Natural killer cell (primary cell): ENCODE measurements at regions not wholly inside any gene's neighbourhood (a gene's known extent, or its start where the extent isn't known, plus 50 kb on each side); places are given as distances from the start of the nearest gene placed in this dataset.
"Not testable (repeated sequence)": the region's sequence is repeated elsewhere in the genome, so short reads cannot be mapped to it uniquely, and the experiment has no call there.

Source experiments
- ATAC-seq, 3 donors: fragments of 150-1000 bp in 2 of 3; fragments of 200-7000 bp in 1 of 3; cut with Tn5 transposase; 1 replicate in 1 of 3; 2 replicates in 2 of 3; pipeline ENCODE4 v1.10.0; 2021; ENCODE audit warnings: mild to moderate bottlenecking in 2 of 3, moderate library complexity in 2 of 3
- DNase-seq, 2 donors: peaks; one replicate each; pipeline versions ENCODE4 v3.0.0 to v3.0.0-alpha.2; 2013 to 2021; ENCODE audit warnings: mixed read lengths in 1 of 2
- H3K27ac ChIP-seq: one replicate; pipeline ENCODE4 v1.5.1; 2013; ENCODE audit warnings: mild to moderate bottlenecking, low read length
- H3K27me3 ChIP-seq: one replicate; pipeline ENCODE4 v1.6.1; 2013; ENCODE audit warnings: low read length; ENCODE audit not compliant: control insufficient read depth, insufficient read depth
- H3K36me3 ChIP-seq: one replicate; pipeline ENCODE4 v1.6.1; 2013; ENCODE audit warnings: low read length; ENCODE audit not compliant: control insufficient read depth, insufficient read depth
- H3K4me1 ChIP-seq: one replicate; pipeline ENCODE4 v1.6.1; 2013; ENCODE audit warnings: low read length; ENCODE audit not compliant: control insufficient read depth, insufficient read depth
- H3K4me3 ChIP-seq: one replicate; pipeline ENCODE4 v1.5.1; 2013; ENCODE audit warnings: low read length
- H3K9me3 ChIP-seq: one replicate; pipeline ENCODE4 v1.6.1; 2013; ENCODE audit warnings: low read length; ENCODE audit not compliant: control insufficient read depth, insufficient read depth
- H3K27ac Mint-ChIP-seq, 2 donors: one replicate each; pipeline ENCODE4 v1.8.0; 2022; ENCODE audit warnings: mild to moderate bottlenecking in 2 of 2, mixed read lengths in 2 of 2, moderate library complexity in 1 of 2
- H3K27me3 Mint-ChIP-seq, 2 donors: one replicate each; pipeline ENCODE4 v1.8.0; 2022; ENCODE audit warnings: low read depth in 2 of 2, mixed read lengths in 2 of 2
- H3K36me3 Mint-ChIP-seq: one replicate; pipeline ENCODE4 v1.8.0; 2022; ENCODE audit warnings: mixed read lengths
- H3K4me1 Mint-ChIP-seq, 2 donors: one replicate each; pipeline ENCODE4 v1.8.0; 2022; ENCODE audit warnings: mixed read lengths in 2 of 2
- H3K4me3 Mint-ChIP-seq: one replicate; pipeline ENCODE4 v1.8.0; 2022; ENCODE audit warnings: mild to moderate bottlenecking, moderate library complexity, mixed read lengths
- H3K9me3 Mint-ChIP-seq, 2 donors: one replicate each; pipeline ENCODE4 v1.8.0; 2022; ENCODE audit warnings: mixed read lengths in 2 of 2
- CTCF ChIP-seq: fragments of 200-600 bp; IDR thresholded peaks from one replicate; pipeline ENCODE4 v1.8.0; 2022; ENCODE audit warnings: antibody characterized with exemption
- WGBS: methylation state at CpG from one replicate; pipeline ENCODE4 v1.1.7; 2013; ENCODE audit warnings: missing lambda C conversion rate; ENCODE audit not compliant: insufficient coverage; 5-methylcytosine and 5-hydroxymethylcytosine counted together
- intact Hi-C: fragments of 100-400 bp; cut with micrococcal nuclease; formaldehyde crosslinking; loops from one replicate; pipeline ENCODE4 v1.14.2; 2022

- under 1% methylated on average over 47 of the region's 47 CpGs for WGBS
- peak in 1 of 2 donors; percentile 60 for DNase-seq
- peak overlapping the region; percentile 89 for H3K27ac ChIP-seq
Measured at GRCh38 chr1:54474310-54475251, 68.4 kb upstream of the SSBP3 start.

GRCh38 chr1:54471588-54471987 lies 65.4 kb upstream of the SSBP3 start:
- H3K4me1 Mint-ChIP-seq = peaks cover 33 to 49% of the 10 kb centered on the region in 2 donors
- no peaks in the 10 kb centered on the region for H3K9me3 Mint-ChIP-seq
- Histone ChIP-seq H3K4me3 (no peak overlapping the region), H3K4me1 (peaks cover 39% of the 10 kb centered on the region), H3K9me3 (no peaks in the 10 kb centered on the region), H3K27ac (no peak overlapping the region), H3K36me3 (no peaks in the 10 kb centered on the region), H3K27me3 (no peaks in the 10 kb centered on the region)
- H3K4me3 Mint-ChIP-seq = no peak overlapping the region
- no peaks in the 10 kb centered on the region for H3K27me3 Mint-ChIP-seq
- intact Hi-C loops = no loop called here
- no peaks in the 10 kb centered on the region for H3K36me3 Mint-ChIP-seq
- TF ChIP-seq CTCF = no peak
- no peak overlapping the region for H3K27ac Mint-ChIP-seq
- no peak for ATAC-seq
- 93% methylated on average over 7 of the region's 7 CpGs for WGBS
- DNase-seq = no peak

More at GRCh38 chr1:54474310-54475251, 68.4 kb upstream of the SSBP3 start:
- TF ChIP-seq CTCF = no peak
- Mint-ChIP-seq H3K27me3 (no peaks in the 10 kb centered on the region), H3K27ac (peak overlapping the region; percentile 88 to 91), H3K4me1 (peaks cover 45 to 59% of the 10 kb centered on the region in 2 donors), H3K9me3 (no peaks in the 10 kb centered on the region), H3K4me3 (peak overlapping the region; percentile 86), H3K36me3 (no peaks in the 10 kb centered on the region)
- ATAC-seq = peak; percentile 8 to 41 (median 20)
- Histone ChIP-seq H3K4me1 (peaks cover 57% of the 10 kb centered on the region), H3K36me3 (no peaks in the 10 kb centered on the region), H3K9me3 (no peaks in the 10 kb centered on the region), H3K4me3 (peak overlapping the region; percentile 27), H3K27me3 (no peaks in the 10 kb centered on the region)
- intact Hi-C loops = no loop called here

GRCh38 chr1:54469444-54469843 lies 63.2 kb upstream of the SSBP3 start:
- H3K9me3 Mint-ChIP-seq, H3K27me3 ChIP-seq, H3K4me3 ChIP-seq, H3K36me3 ChIP-seq, ATAC-seq, H3K9me3 ChIP-seq, H3K27me3 Mint-ChIP-seq, H3K36me3 Mint-ChIP-seq, DNase-seq, intact Hi-C loops, H3K27ac ChIP-seq: not testable (repeated sequence)
- H3K27ac Mint-ChIP-seq = peak overlapping the region; percentile 33 to 37
- WGBS = 60% methylated on average over 1 of the region's 2 CpGs
- peaks cover 31% of the 10 kb centered on the region for H3K4me1 ChIP-seq
- H3K4me1 Mint-ChIP-seq = peaks cover 31 to 39% of the 10 kb centered on the region in 2 donors
- H3K4me3 Mint-ChIP-seq = peak overlapping the region; percentile 32

- not testable (repeated sequence) for ATAC-seq, H3K36me3 ChIP-seq
Measured at GRCh38 chr1:54468288-54469084, 62.3 kb upstream of the SSBP3 start.

More at GRCh38 chr1:54468288-54469084, 62.3 kb upstream of the SSBP3 start:
- DNase-seq, H3K27ac ChIP-seq, intact Hi-C loops, H3K9me3 ChIP-seq, H3K9me3 Mint-ChIP-seq, H3K4me3 Mint-ChIP-seq, H3K27me3 ChIP-seq, H3K36me3 Mint-ChIP-seq, H3K4me3 ChIP-seq, H3K27ac Mint-ChIP-seq, H3K27me3 Mint-ChIP-seq: not testable (repeated sequence)
- H3K4me1 Mint-ChIP-seq = peaks cover 29 to 38% of the 10 kb centered on the region in 2 donors
- peaks cover 32% of the 10 kb centered on the region for H3K4me1 ChIP-seq
- WGBS = 91% methylated on average over 5 of the region's 5 CpGs
